Natural killer cell (primary cell): ENCODE measurements at regions not wholly inside any gene's neighbourhood (a gene's known extent, or its start where the extent isn't known, plus 50 kb on each side); places are given as distances from the start of the nearest gene placed in this dataset.

ENCODE experiments used
- ATAC-seq, 3 donors: fragments of 150-1000 bp in 2 of 3; fragments of 200-7000 bp in 1 of 3; cut with Tn5 transposase; 1 replicate in 1 of 3; 2 replicates in 2 of 3; pipeline ENCODE4 v1.10.0; 2021; ENCODE audit warnings: mild to moderate bottlenecking in 2 of 3, moderate library complexity in 2 of 3
- DNase-seq, 2 donors: peaks; one replicate each; pipeline versions ENCODE4 v3.0.0 to v3.0.0-alpha.2; 2013 to 2021; ENCODE audit warnings: mixed read lengths in 1 of 2
- H3K27ac ChIP-seq: one replicate; pipeline ENCODE4 v1.5.1; 2013; ENCODE audit warnings: mild to moderate bottlenecking, low read length
- H3K27me3 ChIP-seq: one replicate; pipeline ENCODE4 v1.6.1; 2013; ENCODE audit warnings: low read length; ENCODE audit not compliant: control insufficient read depth, insufficient read depth
- H3K36me3 ChIP-seq: one replicate; pipeline ENCODE4 v1.6.1; 2013; ENCODE audit warnings: low read length; ENCODE audit not compliant: control insufficient read depth, insufficient read depth
- H3K4me1 ChIP-seq: one replicate; pipeline ENCODE4 v1.6.1; 2013; ENCODE audit warnings: low read length; ENCODE audit not compliant: control insufficient read depth, insufficient read depth
- H3K4me3 ChIP-seq: one replicate; pipeline ENCODE4 v1.5.1; 2013; ENCODE audit warnings: low read length
- H3K9me3 ChIP-seq: one replicate; pipeline ENCODE4 v1.6.1; 2013; ENCODE audit warnings: low read length; ENCODE audit not compliant: control insufficient read depth, insufficient read depth
- H3K27ac Mint-ChIP-seq, 2 donors: one replicate each; pipeline ENCODE4 v1.8.0; 2022; ENCODE audit warnings: mild to moderate bottlenecking in 2 of 2, mixed read lengths in 2 of 2, moderate library complexity in 1 of 2
- H3K27me3 Mint-ChIP-seq, 2 donors: one replicate each; pipeline ENCODE4 v1.8.0; 2022; ENCODE audit warnings: low read depth in 2 of 2, mixed read lengths in 2 of 2
- H3K36me3 Mint-ChIP-seq: one replicate; pipeline ENCODE4 v1.8.0; 2022; ENCODE audit warnings: mixed read lengths
- H3K4me1 Mint-ChIP-seq, 2 donors: one replicate each; pipeline ENCODE4 v1.8.0; 2022; ENCODE audit warnings: mixed read lengths in 2 of 2
- H3K4me3 Mint-ChIP-seq: one replicate; pipeline ENCODE4 v1.8.0; 2022; ENCODE audit warnings: mild to moderate bottlenecking, moderate library complexity, mixed read lengths
- H3K9me3 Mint-ChIP-seq, 2 donors: one replicate each; pipeline ENCODE4 v1.8.0; 2022; ENCODE audit warnings: mixed read lengths in 2 of 2
- CTCF ChIP-seq: fragments of 200-600 bp; IDR thresholded peaks from one replicate; pipeline ENCODE4 v1.8.0; 2022; ENCODE audit warnings: antibody characterized with exemption
- WGBS: methylation state at CpG from one replicate; pipeline ENCODE4 v1.1.7; 2013; ENCODE audit warnings: missing lambda C conversion rate; ENCODE audit not compliant: insufficient coverage; 5-methylcytosine and 5-hydroxymethylcytosine counted together
- intact Hi-C: fragments of 100-400 bp; cut with micrococcal nuclease; formaldehyde crosslinking; loops from one replicate; pipeline ENCODE4 v1.14.2; 2022

DNA sequence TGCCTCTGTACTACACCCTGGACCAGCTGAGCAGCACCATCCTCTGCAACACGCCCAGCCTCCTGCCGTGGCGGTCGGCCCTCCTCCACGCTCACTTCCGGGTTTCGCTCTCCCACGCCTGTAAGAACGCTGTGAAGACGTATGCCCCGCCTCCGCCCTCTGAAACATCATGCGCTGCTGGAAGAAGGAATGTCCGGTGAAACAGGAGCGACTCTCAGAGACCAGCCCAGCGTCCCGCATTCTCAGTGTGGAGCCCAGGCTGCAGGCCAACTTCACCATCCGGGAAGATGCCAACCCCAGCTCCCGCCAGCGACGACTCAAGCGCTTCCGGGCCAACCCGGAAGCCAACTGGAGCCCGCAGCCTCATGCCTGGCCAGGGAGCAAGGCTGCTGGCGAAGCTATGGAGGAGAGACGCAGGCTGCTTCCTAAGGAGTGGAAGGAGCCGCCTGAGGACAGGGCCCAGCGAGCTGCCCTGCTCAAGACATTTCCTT is 186.1 kb upstream of the SLITRK2 start:
- Mint-ChIP-seq H3K27ac (no peak overlapping the region), H3K9me3 (peaks cover 2 to 26% of the 10 kb centered on the region in 2 donors), H3K27me3 (peaks cover 0 to 9% of the 10 kb centered on the region in 2 donors), H3K4me3 (no peak overlapping the region), H3K36me3 (peaks cover 12% of the 10 kb centered on the region), H3K4me1 (no peaks in the 10 kb centered on the region)
- no peak overlapping the region for H3K4me3 ChIP-seq
- H3K4me1 ChIP-seq, result no peaks in the 10 kb centered on the region
- intact Hi-C loops, result no loop called here
- no peak for TF ChIP-seq CTCF
- no peaks in the 10 kb centered on the region for H3K36me3 ChIP-seq
- H3K27me3 ChIP-seq, result no peaks in the 10 kb centered on the region
- ATAC-seq (no peak), DNase-seq (no peak)
- 96% methylated on average over 29 of the region's 29 CpGs for WGBS
- peaks cover 5% of the 10 kb centered on the region for H3K9me3 ChIP-seq
- no peak overlapping the region for H3K27ac ChIP-seq

- H3K27ac ChIP-seq, result no peak overlapping the region
- H3K4me3 Mint-ChIP-seq, result no peak overlapping the region
- H3K9me3 Mint-ChIP-seq, result peaks cover 2 to 3% of the 10 kb centered on the region in 2 donors
- no peak for TF ChIP-seq CTCF
- no peaks in the 10 kb centered on the region for H3K27me3 Mint-ChIP-seq
- intact Hi-C loops, result no loop called here
- no peaks in the 10 kb centered on the region for H3K4me1 Mint-ChIP-seq
- no peak overlapping the region for H3K4me3 ChIP-seq
- H3K36me3 Mint-ChIP-seq, result no peaks in the 10 kb centered on the region
- DNase-seq (no peak), ATAC-seq (no peak)
- H3K27me3 ChIP-seq, result no peaks in the 10 kb centered on the region
- no peaks in the 10 kb centered on the region for H3K36me3 ChIP-seq
- H3K27ac Mint-ChIP-seq, result no peak overlapping the region
- H3K9me3 ChIP-seq, result no peaks in the 10 kb centered on the region
- H3K4me1 ChIP-seq, result no peaks in the 10 kb centered on the region
- 96% methylated on average over 4 of the region's 5 CpGs for WGBS
Measured at GRCh38 chrX:145654486-145654885, 163.1 kb upstream of the SLITRK2 start.

DNA sequence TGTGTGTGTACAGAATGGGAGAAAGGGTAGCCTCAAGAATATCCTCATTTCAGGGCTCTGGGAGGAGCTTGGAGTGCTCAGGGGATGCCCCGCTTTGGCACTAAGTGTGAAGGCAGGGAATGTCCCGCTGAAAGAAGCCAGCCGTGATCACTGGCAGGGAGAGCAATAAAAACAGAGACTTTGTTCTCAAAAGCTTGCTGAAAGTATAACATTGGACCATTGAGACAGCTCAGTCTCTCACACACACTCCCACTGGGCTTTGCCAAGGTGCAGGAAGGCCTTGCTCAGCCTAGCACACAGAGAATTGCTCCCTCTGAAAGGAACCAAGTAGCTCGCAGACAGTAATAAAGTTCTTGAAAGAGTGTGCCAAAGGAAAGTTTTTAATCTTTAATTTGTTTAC is 143.8 kb upstream of the SLITRK2 start:
- Histone ChIP-seq H3K4me1 (no peaks in the 10 kb centered on the region), H3K4me3 (no peak overlapping the region), H3K27me3 (no peaks in the 10 kb centered on the region), H3K27ac (no peak overlapping the region), H3K9me3 (no peaks in the 10 kb centered on the region), H3K36me3 (no peaks in the 10 kb centered on the region)
- no peak for TF ChIP-seq CTCF
- H3K27me3 Mint-ChIP-seq, result no peaks in the 10 kb centered on the region
- no peaks in the 10 kb centered on the region for H3K4me1 Mint-ChIP-seq
- no peak for DNase-seq
- 100% methylated on average over 3 of the region's 4 CpGs for WGBS
- H3K36me3 Mint-ChIP-seq, result no peaks in the 10 kb centered on the region
- intact Hi-C loops, result no loop called here
- no peak overlapping the region for H3K27ac Mint-ChIP-seq
- no peak for ATAC-seq
- no peak overlapping the region for H3K4me3 Mint-ChIP-seq
- H3K9me3 Mint-ChIP-seq, result peaks cover 3 to 9% of the 10 kb centered on the region in 2 donors

- DNase-seq, result no peak
- Mint-ChIP-seq H3K27ac (no peak overlapping the region), H3K27me3 (no peaks in the 10 kb centered on the region), H3K4me1 (no peaks in the 10 kb centered on the region), H3K36me3 (no peaks in the 10 kb centered on the region), H3K9me3 (peaks cover 8 to 16% of the 10 kb centered on the region in 2 donors), H3K4me3 (no peak overlapping the region)
- H3K36me3 ChIP-seq, result no peaks in the 10 kb centered on the region
- no peak for ATAC-seq
- H3K4me3 ChIP-seq, result no peak overlapping the region
- H3K9me3 ChIP-seq, result no peaks in the 10 kb centered on the region
- TF ChIP-seq CTCF, result no peak
- intact Hi-C loops, result no loop called here
- no peaks in the 10 kb centered on the region for H3K27me3 ChIP-seq
- WGBS, result 87% methylated on average over 13 of the region's 16 CpGs
- H3K4me1 ChIP-seq, result no peaks in the 10 kb centered on the region
- H3K27ac ChIP-seq, result no peak overlapping the region
Measured at GRCh38 chrX:145677109-145677817, 140.4 kb upstream of the SLITRK2 start.
